NCI-H69 (cell line): ENCODE measurements at regions not wholly inside any gene's neighbourhood (a gene's known extent, or its start where the extent isn't known, plus 50 kb on each side); places are given as distances from the start of the nearest gene placed in this dataset.

ENCODE experiments used
- DNase-seq: peaks from one replicate; lab custom pipeline; 2025; lab: John Stamatoyannopoulos, UW

DNA sequence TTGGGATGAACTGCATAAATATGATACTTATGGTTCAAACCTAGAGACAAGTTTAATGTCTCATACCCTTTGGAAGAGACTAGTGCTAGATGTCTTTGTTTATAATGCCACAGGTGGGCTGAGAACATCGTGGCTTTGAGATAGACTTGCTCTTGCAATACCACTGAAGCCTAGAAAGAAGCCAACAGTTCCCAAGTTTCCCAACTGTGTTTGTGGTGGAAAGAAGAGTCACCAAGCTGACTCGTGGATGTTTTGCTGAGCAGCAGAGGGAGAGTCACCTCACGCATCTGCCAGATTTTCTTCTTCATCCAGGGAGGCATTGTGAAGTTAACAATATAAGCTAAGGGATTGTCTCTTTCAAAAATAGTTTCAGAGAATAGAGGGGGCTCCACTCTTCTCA, 1076.2 kb downstream of the C4orf33 start:
- DNase-seq, result peak; percentile 3

DNA sequence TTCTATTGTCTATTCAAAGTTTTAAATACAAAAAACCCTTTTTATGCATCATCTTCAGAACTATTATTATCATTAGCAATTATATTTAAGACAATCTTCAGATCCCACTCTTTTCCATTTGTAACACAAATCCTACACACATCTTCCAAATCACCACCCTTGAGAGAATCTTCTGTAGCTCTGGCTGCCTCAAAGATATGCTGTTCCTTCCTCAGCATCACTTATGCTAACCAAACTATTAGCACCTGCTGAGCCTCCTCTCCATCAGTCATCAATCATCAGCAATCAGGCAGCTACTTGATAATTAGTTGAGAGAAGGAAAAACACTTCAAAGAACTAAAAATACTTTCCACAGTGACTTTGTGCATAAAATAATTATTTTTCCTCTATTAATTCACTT, 1082.2 kb downstream of the C4orf33 start:
- DNase-seq, result no peak

DNA sequence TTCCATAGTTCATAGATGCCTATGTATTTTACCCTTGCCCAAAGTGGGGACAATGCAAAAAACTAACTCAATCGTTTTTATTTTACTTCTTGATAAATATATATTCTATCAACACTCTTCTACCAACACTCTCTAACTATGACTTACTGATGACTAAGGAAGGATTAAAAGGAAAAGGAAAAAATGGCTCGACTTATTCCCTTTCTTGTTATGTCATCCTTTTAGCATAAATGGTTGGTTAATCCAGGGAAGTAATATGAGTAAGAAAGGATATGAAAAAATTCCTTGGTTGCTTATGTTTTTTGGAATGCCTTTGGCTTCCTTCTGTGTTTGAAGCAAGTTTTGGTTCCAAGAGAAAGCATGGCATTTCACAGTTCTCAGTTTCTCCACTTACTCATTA, 1087.1 kb downstream of the C4orf33 start:
- no peak for DNase-seq

GRCh38 chr4:130183766-130184165, 1087.8 kb downstream of the C4orf33 start:
- DNase-seq, result no peak

DNA sequence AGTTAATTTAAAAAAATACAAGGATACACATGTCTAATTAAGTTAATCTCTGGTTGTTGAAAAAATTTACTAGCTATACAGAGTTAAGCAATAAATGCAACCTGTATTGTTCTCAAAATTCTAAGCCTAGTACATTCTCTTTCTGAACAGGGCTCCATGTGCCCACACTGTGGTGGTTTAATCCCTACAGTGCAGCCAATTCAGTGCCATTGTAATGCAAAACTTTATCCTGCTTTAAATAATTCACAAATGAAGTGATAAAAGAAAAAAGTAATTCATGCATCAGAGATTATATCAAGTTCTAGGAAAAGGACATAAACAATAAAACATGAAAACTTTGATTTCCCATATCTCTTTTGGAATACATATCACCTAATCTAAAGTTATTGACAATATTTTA, 1089.2 kb downstream of the C4orf33 start:
- DNase-seq, result no peak

DNA sequence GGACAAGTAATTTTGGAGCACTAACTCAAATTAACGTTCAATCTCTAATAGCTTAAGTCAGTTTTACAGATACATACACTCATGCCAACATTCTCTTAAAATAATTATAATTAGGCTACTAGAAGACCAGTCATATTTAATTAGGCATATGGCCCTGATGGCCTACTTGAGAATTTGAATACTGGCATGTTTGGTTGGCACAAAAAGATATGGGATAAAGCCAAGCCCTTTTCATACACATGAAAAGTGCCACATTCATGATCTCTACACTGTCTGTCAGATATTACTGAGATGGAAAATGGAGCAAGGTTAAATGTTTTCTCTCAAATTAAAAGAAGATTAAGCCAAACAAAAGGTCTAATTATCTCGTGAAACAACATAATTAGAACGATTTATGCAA, 1091.0 kb downstream of the C4orf33 start:
- peak; percentile 53 for DNase-seq

DNA sequence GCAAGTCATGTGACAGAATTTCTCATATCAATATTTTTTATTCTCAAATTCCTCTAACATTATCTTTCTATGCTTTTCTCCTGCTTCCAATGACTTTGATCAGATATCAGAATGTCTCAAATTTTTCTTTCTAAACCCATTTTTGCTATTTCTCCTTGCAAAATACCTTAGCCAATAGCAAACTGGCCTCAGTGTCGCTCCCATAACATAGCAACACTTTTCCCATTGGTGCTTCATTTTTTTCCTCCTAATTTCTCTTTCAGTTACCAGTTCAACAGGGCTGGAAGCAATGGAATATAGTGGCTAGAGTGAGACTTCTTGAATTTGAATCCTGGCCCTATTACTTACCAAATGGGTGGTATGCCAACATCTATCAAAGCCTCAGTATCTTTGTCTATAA, 1091.6 kb downstream of the C4orf33 start:
- no peak for DNase-seq

GRCh38 chr4:130192787-130193186, 1096.8 kb downstream of the C4orf33 start:
- DNase-seq, result no peak

- peak; percentile 66 for DNase-seq
Observed at GRCh38 chr4:130197946-130198345, 1102.0 kb downstream of the C4orf33 start.

GRCh38 chr4:130203571-130203970, 1107.6 kb downstream of the C4orf33 start:
- DNase-seq, result no peak

- peak; percentile 88 for DNase-seq
Observed at GRCh38 chr4:130210864-130211263, 1114.9 kb downstream of the C4orf33 start.

DNA sequence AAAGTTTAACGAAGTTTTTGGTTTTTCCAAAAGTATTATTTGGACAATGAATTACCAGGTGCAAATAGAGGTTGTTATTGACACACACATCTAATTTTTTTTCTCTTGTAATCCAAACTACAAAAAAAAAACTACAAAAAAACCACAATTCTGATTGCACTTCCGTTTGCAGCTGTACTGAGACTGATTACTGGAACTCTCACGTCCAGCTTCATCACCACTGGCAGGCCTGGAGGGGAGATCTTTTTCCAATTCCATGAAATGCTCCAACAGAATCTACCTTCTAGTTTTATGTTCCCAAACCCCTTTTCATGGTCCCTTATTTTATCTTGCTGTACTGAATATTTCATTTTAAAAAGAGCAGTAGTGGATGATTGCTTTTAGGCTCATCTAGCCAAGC, 1118.3 kb downstream of the C4orf33 start:
- no peak for DNase-seq

GRCh38 chr4:130233377-130234047, 1137.6 kb downstream of the C4orf33 start:
- DNase-seq, result peak; percentile 0

- DNase-seq, result peak; percentile 8
Observed at GRCh38 chr4:130238121-130238520, 1142.2 kb downstream of the C4orf33 start.

GRCh38 chr4:130249002-130249401, 1153.0 kb downstream of the C4orf33 start:
- DNase-seq, result peak; percentile 73

DNA sequence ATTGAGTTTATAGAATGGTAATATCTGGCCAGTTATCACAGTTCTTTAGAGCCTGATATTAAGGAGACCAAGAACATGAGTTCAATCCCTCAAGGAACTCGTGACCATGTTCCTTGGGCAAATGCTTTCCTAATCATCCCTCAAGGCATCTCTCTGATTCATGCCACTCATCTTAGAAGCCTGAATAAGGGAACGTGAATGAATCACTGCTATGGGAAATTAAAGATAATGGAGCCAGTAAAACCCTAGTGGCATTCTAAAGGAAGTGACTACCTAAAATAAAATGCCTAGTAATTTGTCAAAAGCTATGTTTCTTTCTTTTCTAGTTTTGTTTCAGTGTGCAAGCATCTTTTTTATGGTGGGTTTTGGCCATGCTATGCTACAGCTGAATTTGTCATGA, 1161.3 kb downstream of the C4orf33 start:
- no peak for DNase-seq

DNA sequence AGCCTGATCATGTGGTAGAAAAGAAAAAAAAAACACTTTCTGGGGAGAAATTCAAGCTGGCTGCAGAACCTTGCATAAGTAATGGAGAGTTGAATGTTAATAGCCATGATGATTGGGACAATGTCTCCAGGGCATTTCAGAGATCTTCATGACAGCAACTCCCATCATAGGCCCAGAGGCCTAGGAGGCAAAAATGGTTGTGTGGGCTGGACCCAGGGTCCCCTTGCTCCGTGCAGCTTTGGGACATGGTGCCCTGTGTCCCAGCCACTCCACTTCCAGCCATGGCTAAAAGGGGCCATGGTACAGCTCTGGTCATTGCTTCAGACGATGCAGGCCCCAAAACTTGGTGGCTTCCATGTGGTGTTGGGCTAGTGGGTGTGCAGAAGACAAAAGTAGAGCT, 1170.9 kb downstream of the C4orf33 start:
- DNase-seq, result no peak

DNA sequence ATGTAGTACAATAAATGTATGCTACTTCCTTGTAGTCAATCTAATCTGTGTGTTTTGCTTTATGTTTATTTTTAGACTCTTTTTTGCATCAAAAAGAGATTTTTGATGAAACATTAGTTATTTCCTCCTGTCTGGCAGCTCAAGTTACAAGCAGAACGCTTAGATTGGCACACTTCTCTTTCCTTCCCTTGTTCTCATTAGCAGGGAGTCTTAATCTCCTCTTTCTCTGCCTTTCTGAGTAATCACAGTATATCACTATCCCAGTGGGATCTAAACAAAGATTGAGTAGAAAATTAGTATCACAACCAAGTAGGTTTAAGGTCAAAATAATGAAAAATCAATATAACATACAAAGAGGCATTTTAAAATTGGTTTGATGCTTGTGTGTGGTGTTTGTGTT, 1192.6 kb downstream of the C4orf33 start:
- peak; percentile 59 for DNase-seq

DNA sequence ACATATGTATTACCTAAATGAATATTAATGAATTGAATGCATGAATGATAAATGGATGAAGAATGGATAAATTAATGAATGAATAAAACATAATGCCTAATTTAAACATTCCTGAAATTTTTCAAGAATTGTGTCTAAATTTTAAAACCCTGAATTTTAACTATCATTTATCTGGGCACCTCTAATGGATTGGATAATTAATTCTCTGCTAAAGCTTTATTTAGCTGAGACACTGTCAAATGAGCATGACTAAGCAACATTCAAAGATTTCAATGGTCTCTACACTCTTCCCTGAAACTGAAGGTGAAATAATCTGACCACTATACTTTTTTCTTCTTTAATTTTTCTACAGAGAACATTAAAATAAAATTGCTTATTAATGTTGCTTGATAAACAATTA, 1197.7 kb downstream of the C4orf33 start:
- no peak for DNase-seq

GRCh38 chr4:130296448-130296847, 1200.5 kb downstream of the C4orf33 start:
- no peak for DNase-seq

- DNase-seq, result peak; percentile 24
Observed at GRCh38 chr4:130306566-130306965, 1210.6 kb downstream of the C4orf33 start.

- no peak for DNase-seq
Observed at GRCh38 chr4:130309221-130309620, 1213.3 kb downstream of the C4orf33 start.

GRCh38 chr4:130322439-130322838, 1226.5 kb downstream of the C4orf33 start:
- no peak for DNase-seq

DNA sequence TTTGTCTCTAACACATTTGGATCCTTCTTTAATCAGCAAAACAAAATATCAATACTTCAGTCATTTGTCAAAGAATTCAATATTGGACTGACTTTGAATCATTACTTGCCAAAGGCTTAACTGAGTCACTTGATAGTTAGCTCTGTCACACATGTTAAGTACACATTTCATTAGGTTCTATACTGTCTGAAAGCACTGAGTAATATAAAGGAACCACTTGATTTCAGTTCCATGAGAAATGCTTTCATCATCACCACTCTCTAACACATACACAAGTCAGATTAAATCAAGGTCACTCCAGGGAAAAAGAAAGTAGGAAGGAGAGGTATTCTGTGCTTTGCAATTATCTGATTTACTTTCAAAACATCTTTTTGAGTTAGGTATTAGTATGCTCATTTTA, 1233.1 kb downstream of the C4orf33 start:
- DNase-seq, result no peak
